Stimulated activated CD4-positive, alpha-beta T cell treated with anti-CD3 and anti-CD28 coated beads, Interleukin-1b, Interleukin-23, amount 100 ng/mL, for 48 hours (primary cell): ENCODE measurements at regions not wholly inside any gene's neighbourhood (a gene's known extent, or its start where the extent isn't known, plus 50 kb on each side); places are given as distances from the start of the nearest gene placed in this dataset.
A peak's percentile ranks its signal among the peaks of the same experiment; 100 is the strongest.
"Not testable (repeated sequence)": the region's sequence is repeated elsewhere in the genome, so short reads cannot be mapped to it uniquely, and the experiment has no call there.

ENCODE experiments used
- DNase-seq: peaks from one replicate; pipeline ENCODE4 v3.0.0-alpha.2; 2020

DNA sequence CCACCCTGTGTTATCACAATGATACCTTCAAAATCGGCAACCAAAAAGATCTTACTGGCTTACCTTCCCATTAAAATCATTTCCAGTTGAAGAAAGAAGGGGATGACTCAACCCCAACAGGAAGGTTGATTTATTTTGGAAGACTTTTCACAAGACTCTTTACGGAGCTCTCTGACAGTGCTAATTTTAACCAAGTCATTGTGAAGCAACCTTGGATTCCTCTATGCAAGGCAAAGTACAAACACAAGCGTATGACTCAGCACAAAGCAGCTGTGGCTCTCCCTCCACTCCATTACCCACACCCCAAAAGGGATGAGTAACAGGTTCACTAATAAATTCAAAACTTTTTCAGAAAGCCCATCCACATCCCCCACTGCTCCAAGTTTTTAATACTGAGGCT lies 213.8 kb upstream of the FGF13 start:
- DNase-seq: no peak

DNA sequence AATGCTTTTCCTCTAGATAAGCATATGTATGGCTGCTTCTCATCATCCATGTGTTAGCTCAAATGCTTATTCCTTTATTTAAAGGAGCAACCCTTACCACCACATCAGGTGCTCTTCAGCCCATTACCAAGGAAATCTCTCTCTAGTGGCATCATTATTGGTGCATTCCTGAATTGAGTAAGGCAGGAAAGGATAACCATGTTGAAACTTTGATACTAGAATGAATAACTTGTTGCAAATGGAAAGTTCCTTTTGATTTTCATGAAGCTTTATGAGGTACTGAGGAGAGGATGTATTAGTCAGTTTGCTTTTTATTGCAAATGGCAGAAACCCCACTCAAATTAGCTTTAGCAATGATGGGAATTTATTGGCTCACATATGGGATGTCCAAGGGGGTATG lies 212.3 kb upstream of the FGF13 start:
- no peak for DNase-seq

DNA sequence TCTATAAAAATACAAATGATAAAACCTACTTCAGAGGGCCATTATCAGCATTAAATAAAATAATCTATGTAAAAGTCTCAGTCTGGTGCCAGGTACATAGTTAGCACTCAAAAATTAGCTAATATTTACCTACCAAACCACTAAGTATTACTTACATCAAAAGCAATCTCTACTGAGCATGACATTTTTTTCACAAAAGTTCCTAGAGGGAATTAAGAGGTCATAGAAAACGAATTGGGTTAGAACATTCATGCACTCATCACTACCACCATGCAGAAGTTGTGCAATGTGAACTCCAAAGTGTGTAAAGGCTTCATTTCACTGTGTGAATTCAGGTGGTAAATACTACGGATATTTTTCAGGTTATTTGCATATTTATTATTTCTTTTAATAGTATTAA lies 209.5 kb upstream of the FGF13 start:
- no peak for DNase-seq

DNA sequence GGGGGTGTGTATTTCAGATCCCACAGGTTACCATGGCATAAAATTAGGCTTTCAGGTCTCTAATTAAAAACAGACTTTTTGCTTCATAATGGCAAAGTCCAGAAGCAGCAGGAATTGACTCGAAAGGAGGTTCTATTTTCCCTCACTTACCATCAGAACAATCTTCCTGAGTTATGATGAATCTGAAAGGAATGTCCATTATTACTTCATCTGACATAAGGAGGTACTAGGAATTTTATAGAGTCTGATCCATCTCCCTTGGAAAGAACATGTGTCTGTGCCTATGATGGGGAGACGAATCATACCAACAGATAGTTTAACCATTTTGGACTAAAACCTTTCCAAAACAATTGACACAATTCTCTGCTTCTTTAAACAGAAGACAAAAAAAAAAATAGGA lies 206.3 kb upstream of the FGF13 start:
- no peak for DNase-seq

DNA sequence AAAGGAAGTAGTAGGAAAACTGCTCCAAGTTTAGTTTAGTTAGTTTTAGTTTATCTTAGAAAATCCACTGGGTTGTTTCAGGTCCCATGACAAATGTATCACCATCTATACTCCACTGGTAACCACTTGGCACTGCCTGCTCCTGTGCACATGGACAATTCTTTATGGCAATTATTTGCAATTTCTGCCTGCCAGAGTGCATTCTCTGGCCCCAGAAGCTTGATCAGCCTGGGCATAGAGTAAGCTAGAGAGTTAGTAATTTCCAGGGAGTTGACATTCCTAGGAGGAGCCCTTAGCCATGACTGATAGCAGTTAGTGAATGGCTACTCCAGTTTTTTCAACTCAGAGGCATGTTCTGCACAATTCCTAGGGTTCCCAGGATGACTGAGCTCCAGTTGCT lies 203.2 kb upstream of the FGF13 start:
- DNase-seq: no peak

DNA sequence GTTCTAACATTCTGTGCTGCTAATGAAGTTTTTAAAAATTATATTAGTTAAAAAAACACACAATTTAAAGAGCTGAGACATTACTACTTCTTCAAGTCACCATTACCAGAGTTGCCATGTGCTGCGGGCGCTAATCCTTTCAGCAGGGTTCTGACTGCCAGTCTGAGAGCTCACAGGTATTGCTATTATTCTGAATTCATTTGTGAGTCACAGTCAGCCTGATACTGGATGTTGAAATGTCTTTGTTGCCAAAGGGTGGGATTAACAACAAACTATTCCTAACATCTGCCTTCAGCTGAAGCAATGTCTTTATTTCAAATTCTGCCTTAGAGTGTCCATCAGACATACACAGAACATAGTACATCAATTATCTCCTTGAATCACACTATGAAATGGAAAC lies 197.1 kb upstream of the FGF13 start:
- no peak for DNase-seq

DNA sequence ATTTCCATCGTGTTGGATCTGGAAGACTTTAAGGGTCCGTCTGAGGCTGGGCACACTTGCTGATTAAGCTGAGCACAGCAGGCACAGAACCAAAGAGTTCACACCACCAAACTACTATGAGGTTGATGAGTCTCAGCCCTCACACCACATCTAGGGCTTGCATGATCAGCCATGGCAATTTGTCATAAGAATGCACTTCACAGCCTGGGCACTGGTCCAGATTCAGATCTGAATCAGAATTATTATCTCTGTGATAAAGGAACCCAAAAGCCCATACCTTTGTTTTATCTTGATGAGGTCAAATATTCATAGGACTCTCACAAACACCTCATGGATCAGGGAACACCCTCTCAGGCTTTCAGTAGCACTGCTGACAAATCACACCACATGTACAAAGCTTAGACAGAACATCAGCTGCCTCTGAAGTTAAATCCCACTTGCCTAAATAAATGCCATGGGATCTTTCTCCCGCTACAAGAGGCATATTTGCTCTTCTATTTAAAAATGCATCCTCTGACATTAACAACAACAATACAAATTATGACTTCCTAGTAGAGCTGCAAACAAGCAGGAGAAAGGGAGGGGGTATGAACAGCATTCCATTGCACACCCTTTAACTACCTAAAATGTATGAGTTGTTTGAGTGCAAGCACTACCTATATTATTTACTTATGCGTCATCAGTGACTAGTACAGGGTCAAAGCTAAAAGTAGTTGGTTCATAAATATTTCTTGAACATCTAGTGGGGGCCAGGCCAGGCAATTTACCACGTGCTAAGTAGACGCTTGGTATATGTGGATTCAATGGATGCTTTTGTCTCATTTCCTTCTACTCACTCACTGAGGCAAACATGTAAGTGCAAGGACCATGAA lies 186.3 kb upstream of the FGF13 start:
- DNase-seq: no peak

DNA sequence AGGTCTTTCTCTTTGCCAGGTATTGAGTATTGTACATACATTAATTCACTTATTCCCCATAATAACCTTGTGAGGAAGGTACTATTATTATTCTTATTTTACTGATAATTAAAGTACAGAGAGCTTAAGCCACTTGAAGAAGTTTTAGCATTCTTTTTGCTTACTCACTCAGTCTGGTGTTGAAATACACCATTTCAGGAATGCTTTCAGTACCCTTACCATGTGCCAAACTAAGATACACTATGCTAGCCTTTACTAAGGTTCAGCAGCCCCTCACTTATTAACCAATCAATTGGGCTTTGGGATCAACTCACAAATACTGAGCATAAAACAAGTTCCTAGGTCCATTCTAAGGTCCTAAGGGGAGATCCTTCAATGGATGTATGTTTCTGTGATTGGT lies 179.0 kb upstream of the FGF13 start:
- DNase-seq: no peak

DNA sequence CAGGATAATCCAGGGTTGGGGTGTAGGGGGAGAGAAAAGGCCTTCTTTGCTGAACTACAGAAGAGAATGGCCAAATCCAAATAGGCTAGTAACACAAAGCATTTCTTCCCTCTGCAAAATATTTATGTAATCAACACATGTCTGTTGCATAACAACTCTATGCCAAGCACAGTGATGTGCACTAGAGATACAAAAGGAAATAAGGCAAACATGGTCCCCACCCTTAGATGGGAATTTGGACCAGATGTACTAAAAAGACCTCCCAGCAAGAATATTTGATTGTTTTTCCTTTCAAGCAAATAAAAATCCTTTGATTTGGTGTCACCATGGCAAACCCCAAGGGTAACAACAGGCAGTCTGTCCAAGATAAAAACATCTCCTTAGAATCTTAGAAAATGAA lies 177.6 kb upstream of the FGF13 start:
- no peak for DNase-seq

DNA sequence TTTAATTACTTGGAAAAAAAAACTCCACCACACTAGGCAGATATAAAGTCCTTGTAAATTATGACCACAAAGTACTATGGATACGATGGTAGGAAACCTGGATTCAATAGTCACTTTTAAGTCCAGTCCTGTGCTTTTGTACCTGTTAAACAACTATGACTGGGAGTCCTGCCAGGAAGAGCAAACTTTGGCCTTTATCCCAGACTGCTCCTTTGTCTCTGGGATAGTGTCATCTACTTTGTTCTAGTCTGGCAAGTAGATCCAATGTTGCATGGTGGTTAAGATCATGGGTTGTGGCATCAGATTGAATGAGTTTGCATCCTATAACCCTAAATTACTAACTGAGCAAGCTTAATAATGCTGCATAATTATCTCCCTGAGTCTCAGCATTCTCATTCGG lies 175.3 kb upstream of the FGF13 start:
- DNase-seq: no peak

DNA sequence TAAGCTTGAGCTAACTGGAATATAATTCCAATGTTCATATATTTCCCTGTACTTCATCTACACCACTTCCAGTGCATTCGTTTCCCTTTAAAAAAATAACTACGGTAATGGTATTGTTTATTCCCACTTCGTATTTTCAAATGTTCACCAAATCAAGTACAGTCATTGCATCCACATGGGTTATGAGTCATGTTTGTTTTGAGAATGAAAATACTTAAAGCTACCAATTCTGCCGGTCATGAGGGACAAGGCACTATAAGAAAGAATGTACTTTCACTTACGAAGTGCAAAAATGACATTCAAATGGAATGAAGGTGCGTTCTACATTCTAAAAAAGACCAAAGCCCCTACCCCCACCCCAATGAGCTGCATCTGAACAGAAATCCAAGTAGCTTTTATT lies 174.4 kb upstream of the FGF13 start:
- DNase-seq: no peak

DNA sequence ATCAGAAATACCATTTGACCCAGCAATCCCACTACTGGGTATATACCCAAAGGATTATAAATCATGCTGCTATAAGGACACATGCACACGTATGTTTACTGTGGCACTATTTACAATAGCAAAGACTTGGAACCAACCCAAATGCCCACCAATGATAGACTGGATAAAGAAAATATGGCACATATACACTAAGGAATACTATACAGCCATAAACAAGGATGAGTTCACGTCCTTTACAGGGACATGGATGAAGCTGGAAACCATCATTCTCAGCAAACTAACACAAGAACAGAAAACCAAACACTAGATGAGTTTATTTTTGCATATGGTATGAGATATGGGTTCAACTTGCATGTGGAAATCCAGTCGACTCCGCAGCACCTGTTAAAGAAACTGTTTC lies 168.8 kb upstream of the FGF13 start:
- not testable (repeated sequence) for DNase-seq

DNA sequence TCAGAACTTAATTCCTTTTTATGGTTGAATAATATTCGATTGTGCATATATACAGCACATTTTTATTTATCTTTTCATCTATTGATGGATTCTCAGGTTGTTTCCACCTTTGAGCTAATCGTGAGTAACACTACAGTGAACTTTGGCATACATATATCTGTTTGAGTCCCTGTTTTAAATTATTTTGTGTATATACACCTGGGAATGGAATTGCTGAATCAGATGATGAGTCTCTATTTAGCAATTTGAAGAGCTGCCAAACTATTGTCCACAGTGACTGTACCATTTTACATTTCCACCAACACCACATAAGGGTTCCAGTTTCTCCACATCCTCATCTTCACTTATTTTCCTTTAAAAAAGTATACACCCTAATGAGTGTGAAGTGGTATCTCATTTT lies 166.2 kb upstream of the FGF13 start:
- DNase-seq: no peak

DNA sequence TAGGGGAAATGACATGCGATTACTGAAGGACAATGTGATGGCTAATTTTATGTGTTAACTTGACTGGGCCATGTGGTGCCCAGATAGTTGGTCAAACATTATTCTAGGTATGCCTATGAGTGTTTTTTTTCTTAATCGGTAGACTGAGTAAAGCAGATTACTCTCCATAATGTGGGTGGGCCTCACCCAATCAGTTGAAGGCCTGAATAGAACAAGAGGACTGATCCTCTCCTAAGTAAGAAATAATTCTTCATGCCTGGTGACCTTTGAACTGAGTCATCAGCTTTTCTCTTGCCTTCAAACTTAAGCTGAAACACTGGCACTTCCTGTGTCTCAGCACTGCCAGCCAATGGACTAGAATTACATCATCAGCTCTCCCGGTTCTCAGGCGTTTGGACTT lies 164.0 kb upstream of the FGF13 start:
- DNase-seq: no peak

DNA sequence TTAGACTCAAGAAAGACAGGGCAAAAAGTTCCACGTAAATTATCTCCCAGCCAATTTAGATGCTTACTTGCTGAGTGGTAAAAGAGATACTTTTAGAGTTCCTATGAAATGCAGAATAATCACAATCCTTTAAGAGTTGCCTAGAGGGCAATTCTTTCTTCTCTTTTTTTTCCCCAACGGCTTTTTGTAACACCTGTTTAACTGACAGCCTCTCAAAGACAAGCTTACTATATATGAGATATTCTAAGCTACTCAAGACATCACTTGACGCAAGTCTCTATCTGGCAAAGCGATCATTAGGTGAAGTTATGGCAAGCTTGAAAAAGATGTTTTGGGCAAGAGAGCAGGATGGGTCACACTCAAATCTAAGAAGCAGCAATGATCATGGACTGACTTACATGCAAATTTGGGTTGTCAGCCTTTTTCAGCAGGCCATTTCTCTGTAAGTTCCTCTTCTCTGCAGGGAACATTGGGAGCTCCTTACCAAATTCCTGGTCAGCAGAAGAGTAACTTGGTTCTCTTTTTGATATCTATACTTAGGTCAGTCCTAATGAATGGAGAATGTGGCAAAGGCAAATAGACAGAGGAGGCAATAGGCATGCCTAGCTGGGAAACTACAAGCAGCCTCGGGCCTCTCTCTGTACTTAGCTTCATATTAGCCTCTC lies 162.9 kb upstream of the FGF13 start:
- DNase-seq: no peak

DNA sequence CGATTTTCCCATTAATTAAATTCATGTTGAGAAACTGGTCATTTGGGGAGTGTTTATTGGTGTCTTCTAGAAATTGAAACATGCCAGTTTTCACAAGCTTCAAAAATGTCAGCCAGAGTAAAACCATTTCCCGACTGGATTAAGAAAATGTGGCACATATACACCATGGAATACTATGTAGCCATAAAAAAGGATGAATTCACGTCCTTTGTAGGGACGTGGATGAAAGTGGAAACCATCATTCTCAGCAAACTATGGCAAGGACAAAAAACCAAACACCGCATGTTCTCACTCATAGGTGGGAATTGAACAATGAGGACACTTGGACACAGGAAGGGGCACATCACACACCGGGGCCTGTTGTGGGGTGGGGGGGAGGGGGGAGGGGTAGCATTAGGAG lies 162.1 kb upstream of the FGF13 start:
- not testable (repeated sequence) for DNase-seq

DNA sequence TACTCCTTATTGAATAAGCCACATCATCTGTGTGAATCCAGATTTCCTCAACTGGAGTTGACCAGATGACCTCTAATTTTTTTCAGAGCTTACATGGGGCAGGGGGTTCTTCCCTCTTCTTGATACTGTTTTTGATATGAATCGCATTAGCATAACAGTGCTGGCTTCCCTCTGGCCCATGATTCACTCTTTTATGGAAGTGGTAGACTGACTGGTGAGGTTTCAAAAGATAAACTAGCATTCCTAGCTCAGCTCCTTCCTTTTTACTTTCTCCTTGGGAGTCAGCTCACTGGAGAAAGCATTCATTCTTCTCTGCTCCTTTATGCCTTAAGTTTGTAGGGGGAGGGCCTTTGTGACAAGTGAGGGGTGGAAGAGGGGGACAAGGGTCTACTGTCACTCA lies 161.0 kb upstream of the FGF13 start:
- no peak for DNase-seq

DNA sequence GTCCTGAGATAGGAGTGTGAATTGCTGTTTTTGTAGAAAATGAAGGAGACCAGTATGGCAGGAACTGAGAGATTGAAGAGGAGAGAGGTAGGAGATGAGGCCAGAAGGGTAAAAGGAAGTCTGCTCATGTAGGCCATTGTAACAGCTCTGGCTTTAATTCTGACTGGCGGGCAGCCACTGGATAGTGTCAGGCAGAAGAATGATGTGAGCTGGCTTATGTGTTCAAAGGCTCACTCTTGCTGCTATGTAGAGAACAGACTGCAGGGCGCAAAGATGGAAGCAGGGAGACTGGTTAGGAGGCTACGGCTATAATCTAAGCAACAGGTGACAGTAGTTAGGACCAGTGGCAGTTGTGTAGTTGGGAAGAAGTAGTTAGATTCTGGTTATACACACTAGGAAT lies 160.2 kb upstream of the FGF13 start:
- DNase-seq: no peak

DNA sequence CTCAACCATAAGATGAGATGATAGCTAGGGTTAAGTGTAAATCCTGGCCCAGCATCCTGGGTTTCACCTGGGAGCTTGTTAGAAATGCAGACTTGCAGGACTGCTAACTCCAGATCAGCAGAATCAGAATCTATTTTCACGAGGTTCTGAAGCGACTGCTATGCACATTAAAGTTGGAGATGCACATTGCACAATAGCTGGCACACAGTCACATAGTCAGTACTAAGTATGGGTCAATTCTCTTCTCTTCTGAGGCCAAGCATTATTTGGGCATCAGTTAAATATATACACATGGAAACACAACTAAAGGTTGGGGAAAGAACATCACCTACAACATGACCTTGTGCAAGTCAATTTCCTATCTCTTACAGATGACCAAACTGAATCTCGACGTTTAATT lies 155.1 kb upstream of the FGF13 start:
- DNase-seq: no peak

DNA sequence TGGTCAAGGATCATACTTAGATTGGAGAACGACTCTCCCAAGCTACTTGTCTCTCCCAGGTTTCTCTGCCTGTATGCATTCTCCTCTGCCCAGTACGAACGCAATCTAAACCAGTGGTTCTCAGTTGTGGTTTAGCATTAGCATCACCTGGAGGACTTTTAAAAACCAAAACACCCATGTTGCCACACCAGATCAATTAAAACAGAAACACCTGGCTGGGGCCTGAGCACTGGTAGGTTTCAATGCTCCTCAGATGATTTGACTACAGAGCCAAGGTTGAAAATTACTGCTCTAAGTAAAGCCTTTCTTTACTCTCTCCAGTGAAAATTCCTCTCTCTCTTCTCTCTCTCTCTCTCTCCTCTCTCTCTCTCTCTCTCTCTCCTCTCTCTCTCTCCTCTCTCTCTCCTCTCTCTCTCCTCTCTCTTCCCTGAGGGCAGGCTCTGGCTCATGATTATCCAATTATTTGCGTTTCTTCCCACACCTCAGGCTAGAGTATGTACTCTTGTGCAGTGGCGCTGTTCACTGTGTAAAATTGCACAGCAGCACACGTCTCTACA lies 153.7 kb upstream of the FGF13 start:
- no peak for DNase-seq

DNA sequence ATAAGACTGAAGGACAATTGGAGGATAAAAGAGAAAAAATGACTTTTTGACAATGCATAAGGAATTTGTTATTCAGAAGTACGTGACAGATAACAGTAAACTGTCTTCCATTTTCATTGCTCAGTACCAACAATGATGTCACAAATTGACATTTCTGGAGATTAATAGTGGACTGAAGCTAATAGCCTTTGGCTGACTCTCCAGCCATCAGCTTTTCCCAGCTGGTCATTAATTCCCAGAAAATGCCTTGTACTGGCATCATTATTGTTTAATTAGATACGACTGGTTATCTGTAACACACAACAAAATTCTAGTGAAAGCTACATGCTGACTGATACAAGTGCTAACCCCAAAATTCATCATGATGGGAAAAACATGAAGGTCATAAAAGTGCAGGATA lies 147.9 kb upstream of the FGF13 start:
- no peak for DNase-seq

DNA sequence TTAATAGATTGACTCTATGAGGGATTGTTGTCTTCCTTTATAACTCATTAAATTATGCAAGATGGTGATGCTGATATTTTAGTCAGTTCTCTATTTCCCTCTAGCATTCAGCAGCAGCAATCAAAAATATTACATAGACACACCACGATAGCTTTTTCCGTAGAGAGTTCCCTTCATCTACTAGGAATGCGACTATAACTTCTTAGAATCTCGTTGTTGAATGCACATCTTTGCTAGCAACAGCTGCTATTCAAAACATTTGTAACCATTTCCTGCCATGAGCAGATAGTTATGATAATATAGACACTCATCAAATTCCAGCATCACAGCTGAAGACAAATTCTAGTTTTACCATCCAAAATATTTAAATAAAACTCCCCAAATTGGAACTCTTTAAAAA lies 147.4 kb upstream of the FGF13 start:
- DNase-seq: no peak

DNA sequence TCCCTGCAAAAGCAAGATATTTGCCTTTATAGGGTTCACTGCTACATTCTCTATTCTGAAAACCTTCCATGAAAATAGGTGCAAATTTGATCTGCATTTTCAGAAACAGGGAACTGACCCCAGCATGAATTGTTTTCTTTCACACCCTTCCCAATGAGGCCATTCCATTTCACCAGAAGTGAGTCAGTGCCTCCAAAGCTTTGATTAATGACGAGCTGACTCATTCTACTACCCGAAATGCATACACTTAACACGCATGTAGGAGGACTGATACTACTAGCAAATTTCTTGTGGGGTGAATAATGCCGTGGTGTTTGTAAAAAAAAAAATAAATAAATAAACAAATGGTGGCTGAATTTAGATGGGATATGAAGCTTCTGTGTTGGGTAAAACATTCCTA lies 146.9 kb upstream of the FGF13 start:
- peak; percentile 1 for DNase-seq

DNA sequence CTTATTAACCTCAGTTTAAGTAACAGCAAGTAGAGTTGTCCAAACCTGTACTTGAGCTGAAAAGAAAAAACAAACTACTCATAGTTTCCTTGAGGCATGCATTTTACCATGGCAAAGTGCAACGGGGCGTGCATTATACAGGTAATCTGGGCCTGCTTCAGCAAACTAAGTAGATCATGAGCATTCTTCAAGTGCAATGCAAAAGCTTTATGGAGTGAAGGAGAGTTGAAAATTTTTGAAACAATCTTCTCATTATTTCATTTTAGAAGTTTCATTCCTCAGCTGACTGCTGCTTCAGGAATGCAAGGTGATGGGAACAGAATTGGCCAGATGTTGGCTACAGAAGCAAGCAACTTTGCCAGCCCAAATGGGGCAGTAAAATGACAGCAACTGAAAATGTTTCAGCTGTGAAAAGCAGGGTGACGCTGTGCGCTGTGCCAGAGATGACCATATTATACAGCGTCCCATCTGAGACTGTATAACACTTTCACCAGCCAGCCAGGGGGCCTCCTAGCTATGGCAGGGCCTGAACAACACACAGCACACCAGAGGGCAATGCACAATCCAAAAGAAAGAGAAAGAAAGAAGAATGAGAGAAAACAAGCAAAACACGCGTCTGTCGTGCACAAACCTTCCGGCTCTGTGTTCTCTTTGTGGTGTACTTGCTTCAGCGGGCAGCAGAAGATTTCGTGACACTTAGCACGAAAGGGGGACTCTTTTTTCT lies 145.5 kb upstream of the FGF13 start:
- DNase-seq: no peak
